HFF-Myc (cell line): ENCODE measurements at regions not wholly inside any gene's neighbourhood (a gene's known extent, or its start where the extent isn't known, plus 50 kb on each side); places are given as distances from the start of the nearest gene placed in this dataset.

ENCODE experiments used
- DNase-seq: peaks from one replicate; pipeline ENCODE4 v3.0.0-alpha.2; 2011; ENCODE audit warnings: low read depth; ENCODE audit errors: extremely low read depth
- H3K4me3 ChIP-seq: replicated peaks from 2 replicates; pipeline ENCODE4 v1.5.1; 2011; ENCODE audit warnings: low read depth, mild to moderate bottlenecking, control low read depth, low read length
- TF ChIP-seq, protein P1 (sequence below): IDR thresholded peaks from 2 replicates; pipeline ENCODE4 v1.5.1; 2012; ENCODE audit warnings: mild to moderate bottlenecking, low read depth, low read length, control low read depth; ENCODE audit errors: missing control alignments

DNA sequence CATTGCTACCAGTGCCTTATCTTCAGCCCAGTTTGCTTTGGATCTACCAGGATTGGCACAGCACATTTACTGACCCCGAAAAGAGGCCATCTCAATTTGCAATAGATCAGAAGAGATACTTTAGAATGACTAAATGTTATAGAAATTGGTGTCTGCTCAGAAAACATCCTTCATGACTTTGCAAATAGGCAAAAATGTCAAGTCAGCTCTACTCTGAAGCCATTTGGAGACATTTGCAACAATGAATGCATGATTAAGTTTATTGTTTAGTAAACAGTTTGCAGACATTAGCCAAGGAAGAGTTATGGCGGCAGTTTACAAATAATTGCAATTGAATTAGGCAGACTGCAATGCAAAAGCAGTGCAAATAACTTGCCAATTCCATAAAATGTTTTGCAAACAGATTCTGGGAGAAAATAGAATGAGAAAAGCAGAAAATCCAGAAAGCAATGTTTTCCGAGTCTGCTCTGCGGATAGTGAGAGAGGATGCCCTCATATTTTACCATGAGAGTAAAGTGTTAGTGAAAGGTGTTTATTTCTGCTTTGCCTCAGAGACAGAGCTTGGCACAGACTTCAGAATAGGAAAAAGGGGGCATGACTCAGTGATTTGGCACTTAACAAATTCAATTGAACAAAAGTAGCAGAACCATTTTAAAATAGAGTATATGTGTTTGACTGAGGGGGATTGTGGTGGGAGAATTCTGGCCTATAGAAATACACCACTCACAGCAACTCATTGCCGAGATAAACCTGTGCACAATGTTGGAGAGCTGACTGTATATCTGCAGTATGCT is 334.9 kb upstream of the NR2F2 start:
- TF ChIP-seq, protein P1, sequence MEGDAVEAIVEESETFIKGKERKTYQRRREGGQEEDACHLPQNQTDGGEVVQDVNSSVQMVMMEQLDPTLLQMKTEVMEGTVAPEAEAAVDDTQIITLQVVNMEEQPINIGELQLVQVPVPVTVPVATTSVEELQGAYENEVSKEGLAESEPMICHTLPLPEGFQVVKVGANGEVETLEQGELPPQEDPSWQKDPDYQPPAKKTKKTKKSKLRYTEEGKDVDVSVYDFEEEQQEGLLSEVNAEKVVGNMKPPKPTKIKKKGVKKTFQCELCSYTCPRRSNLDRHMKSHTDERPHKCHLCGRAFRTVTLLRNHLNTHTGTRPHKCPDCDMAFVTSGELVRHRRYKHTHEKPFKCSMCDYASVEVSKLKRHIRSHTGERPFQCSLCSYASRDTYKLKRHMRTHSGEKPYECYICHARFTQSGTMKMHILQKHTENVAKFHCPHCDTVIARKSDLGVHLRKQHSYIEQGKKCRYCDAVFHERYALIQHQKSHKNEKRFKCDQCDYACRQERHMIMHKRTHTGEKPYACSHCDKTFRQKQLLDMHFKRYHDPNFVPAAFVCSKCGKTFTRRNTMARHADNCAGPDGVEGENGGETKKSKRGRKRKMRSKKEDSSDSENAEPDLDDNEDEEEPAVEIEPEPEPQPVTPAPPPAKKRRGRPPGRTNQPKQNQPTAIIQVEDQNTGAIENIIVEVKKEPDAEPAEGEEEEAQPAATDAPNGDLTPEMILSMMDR: no peak
- H3K4me3 ChIP-seq: no peak overlapping the region
- DNase-seq: no peak

DNA sequence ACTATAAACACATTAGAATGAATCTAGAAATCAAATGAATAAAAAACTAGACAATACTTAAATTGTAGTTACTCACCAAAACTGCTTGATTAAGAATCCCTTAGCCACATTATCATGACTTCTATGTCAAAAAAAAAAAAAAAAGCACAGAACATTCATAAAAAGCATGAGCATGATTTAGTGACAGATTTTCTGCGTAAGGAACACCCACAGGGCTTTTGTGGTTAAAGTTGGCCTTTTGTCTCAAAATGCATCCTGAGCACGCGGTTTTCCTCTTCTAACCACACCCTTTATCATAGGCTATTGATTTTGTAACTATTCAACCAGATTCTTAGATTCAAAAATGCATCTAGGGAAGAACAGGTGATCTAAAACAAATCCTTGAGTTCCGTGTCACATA is 334.0 kb upstream of the NR2F2 start:
- DNase-seq: no peak
- TF ChIP-seq, protein P1: no peak
- H3K4me3 ChIP-seq: no peak overlapping the region

DNA sequence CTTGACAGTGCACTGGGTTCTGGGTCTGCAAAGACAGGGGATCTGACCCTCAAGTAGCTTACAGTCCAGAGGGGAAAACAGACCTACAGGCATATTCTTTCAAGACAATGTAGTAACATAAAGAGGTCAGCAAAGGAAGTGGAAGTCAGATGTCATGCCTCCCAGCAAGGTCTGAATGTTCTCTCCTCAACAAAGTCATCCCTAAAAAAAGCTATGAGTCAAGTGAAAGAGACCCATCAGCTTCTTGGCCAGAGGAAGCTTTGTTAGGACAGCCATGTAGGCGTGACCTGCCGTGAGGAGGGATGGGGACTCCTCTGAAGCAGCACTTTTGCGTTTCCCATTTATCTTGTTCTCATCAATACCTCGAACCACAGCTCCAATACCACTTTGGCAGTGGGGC is 331.6 kb upstream of the NR2F2 start:
- H3K4me3 ChIP-seq: no peak overlapping the region
- TF ChIP-seq, protein P1: no peak
- no peak for DNase-seq

DNA sequence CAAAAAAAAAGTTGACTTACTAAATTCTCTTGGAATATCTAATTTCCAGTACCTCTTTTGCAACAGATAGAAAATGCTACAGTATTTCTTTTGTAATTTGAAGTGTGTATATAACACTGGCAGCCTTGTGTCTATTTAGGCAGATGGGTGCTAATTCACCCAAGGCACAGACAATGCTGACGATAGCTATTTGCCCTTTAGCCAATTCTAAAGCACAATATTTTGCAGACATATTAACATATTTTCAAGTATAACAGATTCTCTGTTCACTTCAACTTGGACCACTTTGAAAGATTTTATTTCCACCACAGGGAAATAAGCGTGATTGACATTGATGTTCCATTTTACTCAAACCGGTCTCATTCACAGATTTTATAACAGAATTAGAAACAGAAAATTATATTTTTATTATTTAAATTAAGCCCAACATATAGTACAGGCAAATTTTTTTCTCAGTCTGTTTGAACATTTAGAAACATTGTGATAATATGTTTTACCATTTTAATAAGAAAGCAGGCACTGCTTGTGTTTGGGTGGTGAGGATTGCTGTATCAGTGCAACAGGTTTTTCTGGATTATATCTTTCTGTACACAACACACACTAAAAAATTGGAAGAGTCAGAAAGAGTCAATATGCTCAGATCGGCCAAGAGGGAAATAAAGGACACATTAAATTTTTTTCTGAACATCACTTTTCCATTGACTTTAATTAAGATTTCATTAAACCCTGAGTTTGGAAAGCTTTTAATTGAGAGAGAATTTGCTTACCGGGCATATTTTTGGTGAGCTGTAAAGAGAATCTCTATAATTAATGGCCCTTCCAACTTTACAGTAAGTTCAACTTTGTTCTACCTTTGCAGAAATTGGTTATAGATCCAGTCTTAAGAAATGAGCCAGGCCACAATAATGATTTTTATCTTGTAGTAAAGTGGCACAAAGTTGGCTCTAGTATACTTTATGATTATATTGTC is 327.3 kb upstream of the NR2F2 start:
- no peak for DNase-seq

DNA sequence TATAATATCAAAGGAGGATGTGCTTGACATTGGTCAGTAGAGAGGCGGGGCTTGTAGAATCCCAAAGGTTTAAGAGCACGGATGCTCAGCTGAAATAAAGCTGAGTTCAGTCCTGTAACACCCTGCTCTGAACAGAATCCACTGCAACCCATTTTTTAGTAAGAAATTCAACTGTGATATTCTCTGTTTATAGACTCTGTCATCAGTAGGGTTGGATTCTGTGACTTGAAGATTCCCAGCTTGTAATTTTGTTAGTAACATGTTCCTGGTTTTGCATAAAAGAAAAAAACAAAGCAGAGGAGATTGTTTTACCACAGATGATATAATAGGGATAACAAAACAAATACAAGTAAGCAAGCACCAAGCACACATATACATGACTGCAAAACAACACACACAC is 324.6 kb upstream of the NR2F2 start:
- TF ChIP-seq, protein P1: no peak
- no peak overlapping the region for H3K4me3 ChIP-seq
- no peak for DNase-seq

More for the DNA sequence above, 327.3 kb upstream of the NR2F2 start:
- no peak overlapping the region for H3K4me3 ChIP-seq
- TF ChIP-seq, protein P1: no peak

DNA sequence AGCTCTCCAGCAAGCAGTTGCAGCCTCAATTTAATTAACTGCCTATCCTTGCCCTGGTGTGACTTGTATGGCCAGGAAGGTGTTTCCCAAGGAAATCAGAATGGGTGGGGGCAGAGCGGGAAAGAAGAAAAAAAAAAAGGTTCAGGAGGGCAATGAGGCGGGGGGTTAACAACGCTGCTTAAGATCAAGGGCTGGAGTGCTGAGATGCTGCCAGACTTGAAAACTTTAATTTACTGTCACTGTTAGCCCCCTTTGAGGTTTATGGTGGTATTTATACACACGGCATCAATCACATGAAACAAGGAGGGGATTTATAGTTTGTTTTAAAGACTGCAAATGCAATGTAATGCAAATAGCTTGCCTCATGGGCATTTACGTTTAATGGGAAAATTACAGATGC is 319.4 kb upstream of the NR2F2 start:
- no peak overlapping the region for H3K4me3 ChIP-seq
- TF ChIP-seq, protein P1: no peak
- no peak for DNase-seq
